Kidney (tissue), 13 donors: ENCODE measurements at regions not wholly inside any gene's neighbourhood (a gene's known extent, or its start where the extent isn't known, plus 50 kb on each side); places are given as distances from the start of the nearest gene placed in this dataset.
A peak's percentile ranks its signal among the peaks of the same experiment; 100 is the strongest.

Source experiments
- DNase-seq, 5 donors: peaks; one replicate each; pipeline ENCODE4 v3.0.0-alpha.2; 2013 to 2020
- FAIRE-seq: peaks from 2 replicates; lab custom pipeline; 2012; peaks lifted over from hg19 to GRCh38; lab: Jason Lieb, UNC
- H3K27ac ChIP-seq, 2 donors: one replicate each; pipeline ENCODE4 v1.7.0; 2013; ENCODE audit warnings: low read depth in 2 of 2, low read length in 2 of 2, inconsistent platforms in 1 of 2
- H3K27me3 ChIP-seq: one replicate; pipeline ENCODE4 v1.7.1; 2013; ENCODE audit warnings: low read length, inconsistent platforms; ENCODE audit not compliant: control insufficient read depth, insufficient read depth
- H3K36me3 ChIP-seq, 3 donors: one replicate each; pipeline versions ENCODE4 v1.7.0 to v1.7.1; 2013; ENCODE audit warnings: low read length in 3 of 3, control low read depth in 1 of 3, inconsistent platforms in 1 of 3; ENCODE audit not compliant: insufficient read depth in 3 of 3, control insufficient read depth in 2 of 3
- H3K4me1 ChIP-seq, 3 donors: one replicate each; pipeline versions ENCODE4 v1.7.0 to v1.7.1; 2013; ENCODE audit warnings: low read length in 3 of 3, inconsistent platforms in 1 of 3, low read depth in 1 of 3; ENCODE audit not compliant: control insufficient read depth in 2 of 3, insufficient read depth in 2 of 3
- H3K4me3 ChIP-seq, 3 donors: one replicate each; pipeline versions ENCODE4 v1.7.0 to v1.8.1; 2013; ENCODE audit warnings: low read length in 3 of 3, control low read depth in 1 of 3, inconsistent platforms in 1 of 3
- H3K9ac ChIP-seq, 3 donors: one replicate each; pipeline versions ENCODE4 v1.7.0 to v1.7.1; 2013; ENCODE audit warnings: low read length in 3 of 3, control low read depth in 1 of 3, inconsistent platforms in 1 of 3
- H3K9me3 ChIP-seq, 3 donors: one replicate each; pipeline versions ENCODE4 v1.7.0 to v1.7.1; 2013; ENCODE audit warnings: low read length in 3 of 3, control low read depth in 1 of 3, inconsistent platforms in 1 of 3; ENCODE audit not compliant: control insufficient read depth in 2 of 3, insufficient read depth in 1 of 3
- CTCF ChIP-seq: IDR thresholded peaks from 3 replicates; pipeline ENCODE4 v1.5.1; 2012; ENCODE audit warnings: mild to moderate bottlenecking, moderate library complexity, borderline replicate concordance; ENCODE audit not compliant: insufficient read depth; ENCODE audit errors: extremely low read depth
- intact Hi-C: fragments of 100-400 bp; cut with DNase I; formaldehyde crosslinking; loops from one replicate; pipeline ENCODE4 v1.11.1; 2022
- donor health status: control.
- donor health status: control.
- donor health status: control.
- donor health status: control.
- donor health status: control.
- donor health status: DM: yes; HTN: yes; CAD: no.
- donor health status: Normal renal cell carcinoma (clear cell type).

- peaks cover 0 to 25% (median 22%) of the 10 kb centered on the region in 3 donors for H3K4me1 ChIP-seq
Measured at GRCh38 chr3:188949996-188950395, 221.8 kb upstream of the TPRG1 start.

GRCh38 chr3:188950832-188951489 lies 220.8 kb upstream of the TPRG1 start:
- no peak for TF ChIP-seq CTCF
- DNase-seq (peak in 2 of 5 donors; percentile 68 to 90), FAIRE-seq (no peak)
- intact Hi-C loops: loop anchor here (5.0 kb wide), 1 partner anchor 1209 kb away; no protein-coding TSS in a partner anchor
- Histone ChIP-seq H3K36me3 (no peaks in the 10 kb centered on the region), H3K4me3 (no peak overlapping the region), H3K9me3 (no peaks in the 10 kb centered on the region), H3K9ac (no peak overlapping the region), H3K4me1 (peaks cover 0 to 25% (median 22%) of the 10 kb centered on the region in 3 donors), H3K27ac (peak overlapping the region in 1 of 2 donors; percentile 59), H3K27me3 (no peaks in the 10 kb centered on the region)

More at GRCh38 chr3:188949996-188950395, 221.8 kb upstream of the TPRG1 start:
- TF ChIP-seq CTCF: no peak
- Histone ChIP-seq H3K27me3 (no peaks in the 10 kb centered on the region), H3K27ac (peak overlapping the region in 1 of 2 donors; percentile 51), H3K36me3 (no peaks in the 10 kb centered on the region), H3K9me3 (no peaks in the 10 kb centered on the region), H3K4me3 (no peak overlapping the region), H3K9ac (no peak overlapping the region)
- FAIRE-seq (no peak), DNase-seq (no peak)
- intact Hi-C loops: loop anchor here (5.0 kb wide), 1 partner anchor 1208 kb away; no protein-coding TSS in a partner anchor

- Histone ChIP-seq H3K9ac (no peak overlapping the region), H3K4me1 (peaks cover 0 to 22% (median 22%) of the 10 kb centered on the region in 3 donors), H3K27me3 (no peaks in the 10 kb centered on the region), H3K27ac (peak overlapping the region in 1 of 2 donors; percentile 59), H3K9me3 (no peaks in the 10 kb centered on the region), H3K36me3 (no peaks in the 10 kb centered on the region), H3K4me3 (no peak overlapping the region)
- intact Hi-C loops: loop anchor here (5.0 kb wide), 1 partner anchor 1209 kb away; no protein-coding TSS in a partner anchor
- FAIRE-seq (no peak), DNase-seq (no peak)
- TF ChIP-seq CTCF: no peak
Measured at GRCh38 chr3:188951734-188952133, 220.0 kb upstream of the TPRG1 start.
